HG03159 (cell line): ENCODE measurements at regions not wholly inside any gene's neighbourhood (a gene's known extent, or its start where the extent isn't known, plus 50 kb on each side); places are given as distances from the start of the nearest gene placed in this dataset.
"Not testable (repeated sequence)": the region's sequence is repeated elsewhere in the genome, so short reads cannot be mapped to it uniquely, and the experiment has no call there.

ENCODE experiments used
- ATAC-seq: cut with Tn5 transposase; IDR thresholded peaks from one replicate; pipeline ENCODE4 v1.9.1; 2021; ENCODE audit warnings: mild to moderate bottlenecking, moderate library complexity; ENCODE audit not compliant: unreplicated experiment

GRCh38 chr10:21159669-21160068, 262.6 kb upstream of the NEBL start:
- ATAC-seq: no peak

- no peak for ATAC-seq
Observed at GRCh38 chr10:21158301-21158700, 261.2 kb upstream of the NEBL start.

GRCh38 chr10:21157664-21158063, 260.6 kb upstream of the NEBL start:
- no peak for ATAC-seq

GRCh38 chr10:21150166-21150565, 253.1 kb upstream of the NEBL start:
- ATAC-seq: no peak

GRCh38 chr10:21146436-21146789, 249.3 kb upstream of the NEBL start:
- ATAC-seq: no peak

- no peak for ATAC-seq
Observed at GRCh38 chr10:21145751-21146435, 248.8 kb upstream of the NEBL start.

- ATAC-seq: no peak
Observed at GRCh38 chr10:21144047-21144446, 246.9 kb upstream of the NEBL start.

GRCh38 chr10:21141946-21142492, 244.9 kb upstream of the NEBL start:
- ATAC-seq: no peak

- ATAC-seq: no peak
Observed at GRCh38 chr10:21138769-21139340, 241.7 kb upstream of the NEBL start.

GRCh38 chr10:21135023-21135931, 238.2 kb upstream of the NEBL start:
- no peak for ATAC-seq

- no peak for ATAC-seq
Observed at GRCh38 chr10:21134645-21135022, 237.5 kb upstream of the NEBL start.

GRCh38 chr10:21130683-21131442, 233.8 kb upstream of the NEBL start:
- no peak for ATAC-seq

GRCh38 chr10:21130108-21130507, 233.0 kb upstream of the NEBL start:
- no peak for ATAC-seq

- ATAC-seq: no peak
Observed at GRCh38 chr10:21125471-21126228, 228.5 kb upstream of the NEBL start.

- no peak for ATAC-seq
Observed at GRCh38 chr10:21122907-21123306, 225.8 kb upstream of the NEBL start.

GRCh38 chr10:21121822-21122221, 224.7 kb upstream of the NEBL start:
- ATAC-seq: not testable (repeated sequence)

GRCh38 chr10:21114683-21115082, 217.6 kb upstream of the NEBL start:
- ATAC-seq: no peak

GRCh38 chr10:21110358-21110757, 213.2 kb upstream of the NEBL start:
- no peak for ATAC-seq

GRCh38 chr10:21106931-21107330, 209.8 kb upstream of the NEBL start:
- ATAC-seq: not testable (repeated sequence)

GRCh38 chr10:21105331-21105730, 208.2 kb upstream of the NEBL start:
- not testable (repeated sequence) for ATAC-seq
